ENCODE measurements at regions not wholly inside any gene's neighbourhood (a gene's known extent, or its start where the extent isn't known, plus 50 kb on each side); places are given as distances from the start of the nearest gene placed in this dataset.
"Not testable (repeated sequence)": the region's sequence is repeated elsewhere in the genome, so short reads cannot be mapped to it uniquely, and the experiment has no call there.

DNA sequence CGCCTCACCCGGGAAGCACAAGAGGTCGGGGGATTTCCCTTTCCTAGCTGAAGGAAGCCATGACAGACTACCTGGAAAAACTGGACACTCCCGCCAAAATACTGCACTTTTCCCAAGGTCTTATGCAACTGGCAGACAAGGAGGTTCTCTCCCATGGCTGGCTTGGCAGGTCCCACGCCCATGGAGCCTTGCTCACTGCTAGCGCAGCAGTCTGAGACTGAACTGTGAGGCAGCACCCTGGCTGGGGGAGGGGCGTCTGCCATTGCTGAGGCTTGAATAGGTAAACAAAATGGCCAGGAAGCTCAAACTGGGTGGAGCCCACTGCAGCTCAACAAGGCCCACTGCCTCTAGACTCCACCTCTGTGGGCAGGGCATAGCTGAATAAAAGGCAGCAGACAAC is 92.1 kb downstream of the C4BPA start:
- not testable (repeated sequence) for TF ChIP-seq CTCF (tag by site-specific recombination; IDR thresholded peaks at IDR 0.05); GFI1B (tag by site-specific recombination; IDR thresholded peaks at IDR 0.05); ZNF146 (tag by site-specific recombination; IDR thresholded peaks at IDR 0.05); ZEB2 (tag by site-specific recombination; IDR thresholded peaks at IDR 0.05); TCF7L2 (IDR thresholded peaks at IDR 0.05; ENCODE audit: borderline replicate concordance, low read depth, low read length); ZBTB1 (tag by site-specific recombination; IDR thresholded peaks at IDR 0.05); KLF1 (tag by site-specific recombination; IDR thresholded peaks at IDR 0.05); ZFP3 (tag by site-specific recombination; IDR thresholded peaks at IDR 0.05; ENCODE audit: low read depth); BCL11A (tag by site-specific recombination; IDR thresholded peaks at IDR 0.05; ENCODE audit: low read depth)
